B cell (primary cell): ENCODE measurements at regions not wholly inside any gene's neighbourhood (a gene's known extent, or its start where the extent isn't known, plus 50 kb on each side); places are given as distances from the start of the nearest gene placed in this dataset.

ENCODE experiments used
- ATAC-seq: fragments of 200-7000 bp; cut with Tn5 transposase; one replicate; pipeline ENCODE4 v1.10.0; 2021; ENCODE audit warnings: low read depth, mild to moderate bottlenecking, moderate number of reproducible peaks, moderate library complexity
- CTCF ChIA-PET: fragments of 350-600 bp; sonication (Branson Sonifier 250); formaldehyde crosslinking; loops from one replicate; lab custom pipeline; 2021; ENCODE audit warnings: antibody characterized with exemption, inconsistent platforms; lab: Charles Lee
- POLR2A ChIA-PET: fragments of 350-600 bp; sonication (Branson Sonifier 250); formaldehyde crosslinking; loops from one replicate; lab custom pipeline; 2021; ENCODE audit warnings: antibody characterized with exemption; lab: Charles Lee
- DNase-seq: peaks from one replicate; pipeline ENCODE4 v3.0.0; 2013
- H2AFZ ChIP-seq: 2 replicates; pipeline ENCODE4 v1.6.1; 2012; ENCODE audit warnings: mild to moderate bottlenecking, low read depth, low read length; ENCODE audit not compliant: insufficient read depth, poor library complexity, severe bottlenecking
- H3K27ac ChIP-seq, 2 donors: 1 replicate in 1 of 2; 2 replicates in 1 of 2; pipeline ENCODE4 v1.5.1; 2012 to 2013; ENCODE audit warnings: low read length in 2 of 2, mild to moderate bottlenecking in 2 of 2, moderate library complexity in 1 of 2
- H3K27me3 ChIP-seq, 4 experiments: fragments of 200-600 bp in 1 of 4; sonication (generic) in 1 of 4; replicated peaks in 1 of 4; 1 replicate in 2 of 4; 2 replicates in 2 of 4; pipeline versions ENCODE4 v1.6.1 to v1.7.0; 2013 to 2016; ENCODE audit warnings: low read length in 3 of 4, mild to moderate bottlenecking in 2 of 4, mixed read lengths in 1 of 4, moderate library complexity in 1 of 4; ENCODE audit not compliant: insufficient read depth in 4 of 4, control insufficient read depth in 3 of 4; ENCODE audit errors: control extremely low read depth in 1 of 4
- H3K36me3 ChIP-seq, 2 experiments: replicated peaks in 1 of 2; 1 replicate in 1 of 2; 2 replicates in 1 of 2; pipeline versions ENCODE4 v1.6.1 to v1.7.1; 2013; ENCODE audit warnings: low read length in 1 of 2; ENCODE audit not compliant: insufficient read depth in 2 of 2, control insufficient read depth in 1 of 2; ENCODE audit errors: control extremely low read depth in 1 of 2, extremely low read depth in 1 of 2
- H3K4me1 ChIP-seq, 2 donors: fragments of 200-600 bp in 1 of 2; sonication (generic) in 1 of 2; 1 replicate in 1 of 2; 2 replicates in 1 of 2; pipeline versions ENCODE4 v1.5.1 to v1.6.1; 2013 to 2017; ENCODE audit warnings: low read length in 2 of 2; ENCODE audit not compliant: control insufficient read depth in 2 of 2, insufficient read depth in 2 of 2
- H3K4me2 ChIP-seq: replicated peaks from 2 replicates; pipeline ENCODE3; 2012; ENCODE audit warnings: mild to moderate bottlenecking, low read depth, low read length; ENCODE audit not compliant: poor library complexity, severe bottlenecking
- H3K4me3 ChIP-seq, 5 experiments: fragments of 200-600 bp in 1 of 5; sonication (generic) in 1 of 5; 1 replicate in 3 of 5; 2 replicates in 2 of 5; pipeline versions ENCODE4 v1.5.1 to v1.7.0; 2011 to 2016; ENCODE audit warnings: low read length in 4 of 5, mild to moderate bottlenecking in 4 of 5, low read depth in 2 of 5, control low read depth in 1 of 5, moderate library complexity in 1 of 5; ENCODE audit not compliant: insufficient read depth in 1 of 5; ENCODE audit errors: control extremely low read depth in 1 of 5, extremely low read depth in 1 of 5
- H3K79me2 ChIP-seq: fragments of 200-600 bp; sonication (generic); one replicate; pipeline ENCODE4 v1.6.0; 2016; ENCODE audit warnings: low read length; ENCODE audit not compliant: control insufficient read depth, insufficient read depth
- H3K9ac ChIP-seq: fragments of 200-600 bp; sonication (generic); 2 replicates; pipeline ENCODE4 v1.6.1; 2017; ENCODE audit warnings: mild to moderate bottlenecking, low read length, moderate library complexity
- H3K9me3 ChIP-seq, 3 donors: one replicate each; pipeline versions ENCODE4 v1.6.1 to v1.7.1; 2013; ENCODE audit warnings: low read length in 2 of 3; ENCODE audit not compliant: control insufficient read depth in 2 of 3, insufficient read depth in 1 of 3; ENCODE audit errors: control extremely low read depth in 1 of 3
- H4K20me1 ChIP-seq: 2 replicates; pipeline ENCODE4 v1.6.0; 2012; ENCODE audit warnings: mild to moderate bottlenecking, low read length; ENCODE audit not compliant: insufficient read depth, control insufficient read depth, poor library complexity, severe bottlenecking
- H3K27ac Mint-ChIP-seq: one replicate; pipeline ENCODE4 v1.8.0; 2021; ENCODE audit warnings: mixed read lengths
- H3K27me3 Mint-ChIP-seq: one replicate; pipeline ENCODE4 v1.8.0; 2021; ENCODE audit warnings: mixed read lengths
- H3K4me1 Mint-ChIP-seq: one replicate; pipeline ENCODE4 v1.8.0; 2021; ENCODE audit warnings: mixed read lengths
- H3K4me3 Mint-ChIP-seq: one replicate; pipeline ENCODE4 v1.8.0; 2021; ENCODE audit warnings: mixed read lengths
- H3K9me3 Mint-ChIP-seq: one replicate; pipeline ENCODE4 v1.8.0; 2022; ENCODE audit warnings: mixed read lengths; ENCODE audit not compliant: insufficient read depth
- CTCF ChIP-seq: fragments of 200-600 bp; IDR thresholded peaks from one replicate; pipeline ENCODE4 v1.8.0; 2022; ENCODE audit warnings: antibody characterized with exemption, mild to moderate bottlenecking
- EZH2 ChIP-seq: IDR thresholded peaks from 2 replicates; pipeline ENCODE4 v1.6.1; 2012; ENCODE audit warnings: borderline replicate concordance, low read depth, mild to moderate bottlenecking, moderate library complexity, low read length; ENCODE audit not compliant: insufficient read depth, poor library complexity, severe bottlenecking
- WGBS: methylation state at CpG from one replicate; pipeline ENCODE4 v1.1.5; 2013; ENCODE audit warnings: missing lambda C conversion rate; ENCODE audit not compliant: insufficient coverage; 5-methylcytosine and 5-hydroxymethylcytosine counted together
- intact Hi-C: fragments of 100-400 bp; cut with micrococcal nuclease; formaldehyde crosslinking; loops from one replicate; pipeline ENCODE4 v1.10.0; 2022

DNA sequence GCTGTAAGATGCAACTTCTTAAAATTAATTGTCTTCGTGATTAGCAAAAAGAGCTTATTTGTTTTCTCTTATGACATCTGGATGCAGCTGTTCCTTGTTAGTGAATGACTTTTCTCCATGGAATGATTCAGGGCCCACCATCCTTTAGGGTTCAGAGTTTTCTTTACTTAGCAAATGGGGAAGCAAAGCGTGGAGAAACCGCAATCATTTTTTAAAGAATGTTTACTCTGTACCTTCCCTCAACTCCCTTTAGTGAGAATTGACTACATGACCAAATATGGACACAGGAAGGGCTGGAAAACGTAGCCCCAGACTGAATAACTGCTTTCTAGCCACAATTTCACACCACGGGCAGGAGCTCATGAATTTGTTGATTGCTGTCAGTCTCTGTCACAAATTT lies 130.1 kb downstream of the EDEM1 start:
- ChIA-PET POLR2A (no interaction called here), CTCF (no interaction called here)
- peaks cover 0 to 3% (median 0%) of the 10 kb centered on the region in 4 experiments for H3K27me3 ChIP-seq
- TF ChIP-seq CTCF = no peak
- TF ChIP-seq EZH2 = no peak
- Mint-ChIP-seq H3K4me1 (no peaks in the 10 kb centered on the region), H3K27me3 (peaks cover 11% of the 10 kb centered on the region), H3K9me3 (no peaks in the 10 kb centered on the region), H3K4me3 (no peak overlapping the region), H3K27ac (no peak overlapping the region)
- H3K4me1 ChIP-seq = no peaks in the 10 kb centered on the region
- no peak overlapping the region for H3K4me2 ChIP-seq
- no peak overlapping the region for H3K4me3 ChIP-seq
- H2AFZ ChIP-seq = no peak overlapping the region
- H3K36me3 ChIP-seq = no peaks in the 10 kb centered on the region
- no peaks in the 10 kb centered on the region for H3K79me2 ChIP-seq
- H3K27ac ChIP-seq = no peak overlapping the region
- no peak for DNase-seq
- intact Hi-C loops = no loop called here
- no peaks in the 10 kb centered on the region for H4K20me1 ChIP-seq
- WGBS = 31% methylated on average over 4 of the region's 5 CpGs
- no peak for ATAC-seq
- H3K9me3 ChIP-seq = no peaks in the 10 kb centered on the region
- H3K9ac ChIP-seq = no peak overlapping the region

DNA sequence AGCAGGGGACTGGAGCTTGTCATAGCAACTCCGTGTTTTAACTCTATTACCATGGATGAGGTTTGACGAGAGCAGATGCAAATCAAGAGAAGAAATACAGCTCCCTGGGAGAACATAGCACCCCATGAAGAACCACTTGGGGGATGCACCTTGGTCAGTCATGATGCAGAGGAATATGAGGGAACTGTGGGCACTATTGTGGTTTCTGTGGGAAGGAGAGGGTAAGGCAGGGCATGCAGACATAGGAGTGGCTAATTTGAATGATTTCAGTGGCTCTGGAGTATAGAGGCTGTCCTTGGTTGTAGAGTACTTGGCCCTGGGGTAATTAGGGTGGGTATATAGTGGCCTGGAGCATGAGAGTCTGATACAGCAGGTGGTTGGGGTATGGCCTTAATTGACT lies 131.9 kb downstream of the EDEM1 start:
- ATAC-seq (no peak), DNase-seq (no peak)
- Histone ChIP-seq H3K9me3 (no peaks in the 10 kb centered on the region), H3K27me3 (peaks cover 0 to 3% (median 0%) of the 10 kb centered on the region in 4 experiments), H3K79me2 (no peaks in the 10 kb centered on the region), H3K27ac (no peak overlapping the region), H3K4me1 (no peaks in the 10 kb centered on the region), H3K4me3 (no peak overlapping the region), H4K20me1 (no peaks in the 10 kb centered on the region), H3K9ac (no peak overlapping the region), H3K36me3 (no peaks in the 10 kb centered on the region), H3K4me2 (no peak overlapping the region), H2AFZ (no peak overlapping the region)
- 20% methylated on average over 1 of the region's 2 CpGs for WGBS
- CTCF ChIA-PET = no interaction called here
- H3K4me1 Mint-ChIP-seq = no peaks in the 10 kb centered on the region
- H3K4me3 Mint-ChIP-seq = no peak overlapping the region
- intact Hi-C loops = no loop called here
- POLR2A ChIA-PET = no interaction called here
- H3K27me3 Mint-ChIP-seq = peaks cover 18% of the 10 kb centered on the region
- no peaks in the 10 kb centered on the region for H3K9me3 Mint-ChIP-seq
- TF ChIP-seq CTCF (no peak), EZH2 (no peak)
- H3K27ac Mint-ChIP-seq = no peak overlapping the region
